Thyroid gland (tissue), 4 donors: ENCODE measurements at regions not wholly inside any gene's neighbourhood (a gene's known extent, or its start where the extent isn't known, plus 50 kb on each side); places are given as distances from the start of the nearest gene placed in this dataset.

Experiments
- DNase-seq, 2 donors: peaks; one replicate each; pipeline ENCODE4 v3.0.0-alpha.2; 2019
- H3K27ac ChIP-seq, 3 donors: fragments of 200-600 bp; sonication (generic); 1 replicate in 2 of 3; 2 replicates in 1 of 3; pipeline ENCODE4 v1.5.1; 2016 to 2019; ENCODE audit warnings: mild to moderate bottlenecking in 1 of 3, moderate library complexity in 1 of 3
- H3K27me3 ChIP-seq: fragments of 200-600 bp; sonication (generic); one replicate; pipeline ENCODE4 v1.5.1; 2019
- H3K36me3 ChIP-seq, 2 donors: fragments of 200-600 bp; sonication (generic); one replicate each; pipeline ENCODE4 v1.5.1; 2016 to 2019
- H3K4me1 ChIP-seq, 2 donors: fragments of 200-600 bp; sonication (generic); one replicate each; pipeline ENCODE4 v1.5.1; 2017 to 2019
- H3K4me3 ChIP-seq, 3 donors: fragments of 200-600 bp; sonication (generic); replicated peaks in 1 of 3; 1 replicate in 2 of 3; 2 replicates in 1 of 3; pipeline ENCODE4 v1.5.1; 2016; ENCODE audit warnings: mild to moderate bottlenecking in 1 of 3
- H3K9me3 ChIP-seq: fragments of 200-600 bp; sonication (generic); one replicate; pipeline ENCODE4 v1.5.1; 2017
- POLR2A ChIP-seq, 2 donors: fragments of 450-650 bp; IDR thresholded peaks; one replicate each; pipeline ENCODE4 v1.6.1; 2017; ENCODE audit warnings: antibody characterized with exemption in 2 of 2, mild to moderate bottlenecking in 2 of 2, moderate library complexity in 1 of 2
- WGBS, 2 donors: methylation state at CpG; one replicate each; pipeline ENCODE4 v1.1.5; 2017; 5-methylcytosine and 5-hydroxymethylcytosine counted together
- intact Hi-C: fragments of 100-400 bp; cut with DNase I; formaldehyde crosslinking; loops from one replicate; pipeline ENCODE4 v1.15.1; 2023
- TF ChIP-seq, protein P1 (sequence below), 6 experiments: fragments of 200-600 bp in 3 of 6; fragments of 450-650 bp in 3 of 6; sonication (generic) in 3 of 6; IDR thresholded peaks; one replicate each; pipeline ENCODE4 v1.5.1; 2016 to 2019; ENCODE audit warnings: antibody characterized with exemption in 6 of 6, mild to moderate bottlenecking in 2 of 6, inconsistent platforms in 1 of 6, moderate library complexity in 1 of 6

DNA sequence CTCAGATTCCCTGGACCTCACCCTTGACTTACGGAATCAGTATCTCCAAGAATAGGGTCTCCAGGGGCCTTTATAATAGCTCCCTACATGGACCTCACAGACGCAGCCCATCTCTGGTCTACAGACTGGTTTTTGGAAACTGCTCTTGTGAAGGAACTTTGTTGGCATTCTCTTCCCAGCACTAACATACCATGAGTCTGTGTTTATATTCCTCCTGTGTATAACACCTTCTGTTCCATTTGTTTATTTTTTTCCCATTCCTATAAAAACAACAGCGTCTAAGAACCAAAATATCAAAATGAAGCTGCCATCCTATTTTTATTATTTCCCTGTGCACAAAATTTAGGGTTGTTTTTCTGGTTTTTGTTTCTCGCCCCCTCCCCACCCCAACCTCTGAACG, 131.1 kb downstream of the NEDD1 start:
- H3K9me3 ChIP-seq: no peaks in the 10 kb centered on the region
- intact Hi-C loops: no loop called here

DNA sequence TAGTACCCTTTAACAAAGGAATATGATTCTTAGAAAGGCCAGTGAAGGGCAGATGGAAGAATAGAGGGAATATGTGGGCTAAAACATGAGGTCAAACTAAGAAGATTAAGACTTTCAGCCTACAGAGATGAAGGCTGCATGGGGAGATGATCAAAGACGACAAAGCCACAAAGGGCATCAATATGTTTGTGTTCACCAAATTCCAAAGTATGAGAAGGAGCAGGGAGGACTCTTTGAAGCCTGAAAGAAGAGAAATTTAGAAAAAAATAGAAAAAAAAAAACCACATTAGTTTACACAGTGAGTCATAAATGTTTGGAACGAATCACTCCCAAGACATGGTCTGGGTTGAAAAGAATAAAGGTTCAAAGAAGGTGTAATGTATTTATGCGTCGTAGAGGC, 131.8 kb downstream of the NEDD1 start:
- 78 to 79% methylated on average over 4 of the region's 4 CpGs for WGBS, 2 donors

More for the DNA sequence above, 131.1 kb downstream of the NEDD1 start:
- H3K4me3 ChIP-seq: no peak overlapping the region
- WGBS, 2 donors: 44 to 46% methylated on average over 5 of the region's 5 CpGs
- no peak overlapping the region for H3K27ac ChIP-seq
- H3K27me3 ChIP-seq: no peaks in the 10 kb centered on the region
- no peaks in the 10 kb centered on the region for H3K36me3 ChIP-seq
- TF ChIP-seq, protein P1, sequence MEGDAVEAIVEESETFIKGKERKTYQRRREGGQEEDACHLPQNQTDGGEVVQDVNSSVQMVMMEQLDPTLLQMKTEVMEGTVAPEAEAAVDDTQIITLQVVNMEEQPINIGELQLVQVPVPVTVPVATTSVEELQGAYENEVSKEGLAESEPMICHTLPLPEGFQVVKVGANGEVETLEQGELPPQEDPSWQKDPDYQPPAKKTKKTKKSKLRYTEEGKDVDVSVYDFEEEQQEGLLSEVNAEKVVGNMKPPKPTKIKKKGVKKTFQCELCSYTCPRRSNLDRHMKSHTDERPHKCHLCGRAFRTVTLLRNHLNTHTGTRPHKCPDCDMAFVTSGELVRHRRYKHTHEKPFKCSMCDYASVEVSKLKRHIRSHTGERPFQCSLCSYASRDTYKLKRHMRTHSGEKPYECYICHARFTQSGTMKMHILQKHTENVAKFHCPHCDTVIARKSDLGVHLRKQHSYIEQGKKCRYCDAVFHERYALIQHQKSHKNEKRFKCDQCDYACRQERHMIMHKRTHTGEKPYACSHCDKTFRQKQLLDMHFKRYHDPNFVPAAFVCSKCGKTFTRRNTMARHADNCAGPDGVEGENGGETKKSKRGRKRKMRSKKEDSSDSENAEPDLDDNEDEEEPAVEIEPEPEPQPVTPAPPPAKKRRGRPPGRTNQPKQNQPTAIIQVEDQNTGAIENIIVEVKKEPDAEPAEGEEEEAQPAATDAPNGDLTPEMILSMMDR (IDR thresholded peaks at IDR 0.05): no peak
- no peak for TF ChIP-seq POLR2A (IDR thresholded peaks at IDR 0.05)
- H3K4me1 ChIP-seq: peaks cover 9 to 10% of the 10 kb centered on the region in 2 donors
- no peak for DNase-seq

DNA sequence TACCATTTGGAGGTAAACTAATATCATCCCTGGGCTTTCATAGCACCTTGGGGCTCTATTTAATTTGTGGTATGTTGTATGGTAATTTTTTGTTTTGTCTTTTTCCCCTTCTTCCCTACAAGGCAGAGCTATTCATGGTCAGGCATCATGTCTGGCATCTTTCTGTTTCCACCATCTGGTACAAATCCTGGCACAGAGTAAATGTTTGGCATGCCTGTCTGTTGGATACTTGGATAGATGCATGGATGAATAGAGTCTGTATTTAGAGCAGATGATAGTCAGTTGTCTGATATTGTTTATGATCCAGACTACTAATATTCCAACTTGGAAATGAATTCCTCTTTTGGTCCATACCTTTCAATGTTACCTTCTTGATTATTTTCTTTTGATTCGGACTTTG, 139.8 kb downstream of the NEDD1 start:
- TF ChIP-seq POLR2A (IDR thresholded peaks at IDR 0.05): no peak
- 90 to 93% methylated on average over 1 of the region's 1 CpG for WGBS, 2 donors
- Histone ChIP-seq H3K4me1 (peaks cover 17 to 18% of the 10 kb centered on the region in 2 donors), H3K27me3 (no peaks in the 10 kb centered on the region), H3K9me3 (no peaks in the 10 kb centered on the region), H3K36me3 (no peaks in the 10 kb centered on the region), H3K27ac (no peak overlapping the region), H3K4me3 (no peak overlapping the region)
- DNase-seq: no peak
- intact Hi-C loops: no loop called here

More for the DNA sequence above, 131.8 kb downstream of the NEDD1 start:
- intact Hi-C loops: no loop called here
- TF ChIP-seq, protein P1 (IDR thresholded peaks at IDR 0.05): no peak
- TF ChIP-seq POLR2A (IDR thresholded peaks at IDR 0.05): no peak
- no peak overlapping the region for H3K27ac ChIP-seq
- no peak for DNase-seq
- no peaks in the 10 kb centered on the region for H3K9me3 ChIP-seq
- H3K27me3 ChIP-seq: no peaks in the 10 kb centered on the region
- H3K4me1 ChIP-seq: peaks cover 9 to 10% of the 10 kb centered on the region in 2 donors
- H3K4me3 ChIP-seq: no peak overlapping the region
- H3K36me3 ChIP-seq: no peaks in the 10 kb centered on the region

DNA sequence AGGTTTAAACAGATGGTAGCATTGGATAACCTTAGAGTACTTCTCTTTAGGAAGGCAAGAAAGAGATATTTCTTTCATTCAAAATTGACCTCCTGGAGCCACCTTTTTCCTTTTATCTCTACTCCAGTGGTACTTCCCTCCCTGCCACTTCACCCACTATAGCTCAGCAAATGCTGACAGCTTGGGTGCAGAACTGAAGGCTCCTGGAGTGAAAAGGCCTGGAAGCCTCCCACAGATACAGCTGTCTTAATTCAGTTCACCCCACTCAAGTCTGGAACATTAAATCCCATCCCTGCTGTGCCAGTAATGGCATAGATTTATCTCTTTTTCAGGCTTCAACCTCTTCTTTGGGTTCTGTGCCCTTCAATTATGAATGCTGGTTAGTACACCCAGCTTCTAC, 140.3 kb downstream of the NEDD1 start:
- H3K4me3 ChIP-seq: no peak overlapping the region
- TF ChIP-seq POLR2A (IDR thresholded peaks at IDR 0.05): no peak
- TF ChIP-seq, protein P1 (IDR thresholded peaks at IDR 0.05): no peak
- H3K27ac ChIP-seq: peak overlapping the region in 2 of 3 donors; percentile 15 to 87
- intact Hi-C loops: no loop called here
- no peak for DNase-seq
- peaks cover 17 to 18% of the 10 kb centered on the region in 2 donors for H3K4me1 ChIP-seq
- no peaks in the 10 kb centered on the region for H3K36me3 ChIP-seq
- H3K27me3 ChIP-seq: no peaks in the 10 kb centered on the region
- H3K9me3 ChIP-seq: no peaks in the 10 kb centered on the region

DNA sequence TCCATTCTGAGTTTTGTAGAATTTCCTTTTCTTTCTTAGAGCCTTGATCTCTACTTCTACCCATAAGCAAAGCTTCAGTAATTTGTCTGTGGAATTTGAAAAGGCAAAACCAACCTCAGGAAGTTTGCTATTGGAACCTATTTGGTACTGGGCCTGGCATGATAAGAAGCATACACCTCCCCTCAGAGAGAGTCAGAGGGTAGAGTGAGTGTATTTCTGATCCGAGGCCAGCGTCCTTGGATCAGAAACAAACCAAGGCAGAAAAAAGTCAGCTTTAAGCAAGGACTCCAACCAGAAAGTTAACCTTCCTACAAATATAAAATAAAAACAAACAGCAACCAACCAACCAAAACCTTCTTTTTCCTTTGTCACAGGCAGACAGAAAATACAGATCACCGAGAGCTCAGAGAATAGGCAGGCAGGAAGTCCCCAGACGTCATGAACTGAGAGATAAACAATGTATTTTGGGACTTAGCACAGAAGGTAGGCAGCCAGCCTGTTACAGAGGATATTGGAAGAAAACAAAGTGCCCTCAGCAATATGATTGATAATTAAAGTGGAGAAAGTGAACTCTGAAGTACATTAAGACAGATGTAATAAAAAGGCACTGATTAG, 141.5 kb downstream of the NEDD1 start:
- no peaks in the 10 kb centered on the region for H3K27me3 ChIP-seq
- 9 to 12% methylated on average over 4 of the region's 4 CpGs for WGBS, 2 donors
- peak in 1 of 2 donors; percentile 33 for TF ChIP-seq POLR2A (IDR thresholded peaks at IDR 0.05)
- TF ChIP-seq, protein P1 (IDR thresholded peaks at IDR 0.05): no peak
- peak overlapping the region; percentile 72 to 87 (median 83) for H3K27ac ChIP-seq
- no peak overlapping the region for H3K4me3 ChIP-seq
- DNase-seq: peak; percentile 33 to 40
- peaks cover 17 to 18% of the 10 kb centered on the region in 2 donors for H3K4me1 ChIP-seq
- H3K36me3 ChIP-seq: no peaks in the 10 kb centered on the region
- H3K9me3 ChIP-seq: no peaks in the 10 kb centered on the region
- intact Hi-C loops: no loop called here
